ENCODE measurements at regions not wholly inside any gene's neighbourhood (a gene's known extent, or its start where the extent isn't known, plus 50 kb on each side); places are given as distances from the start of the nearest gene placed in this dataset.

DNA sequence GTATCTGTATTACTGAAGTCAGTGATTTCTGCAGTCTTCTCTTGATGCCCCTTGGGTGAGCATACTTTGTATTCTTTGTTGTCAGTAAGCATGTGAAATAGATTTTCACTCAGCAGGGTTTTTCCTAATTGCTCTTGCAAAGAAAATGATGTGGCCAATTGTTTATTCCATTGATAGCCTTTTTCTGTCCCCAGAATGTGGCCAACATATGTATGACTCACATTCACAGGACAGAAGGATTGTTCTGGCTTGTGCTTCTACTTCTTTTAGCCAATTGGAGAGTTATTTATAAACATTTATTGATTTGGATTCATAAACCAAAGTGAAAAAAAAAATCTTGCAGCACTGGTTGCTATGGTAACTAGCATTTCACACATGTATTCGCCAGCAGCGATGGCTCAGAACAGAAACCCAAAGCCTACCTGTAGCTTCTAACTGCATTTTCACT is 54.4 kb upstream of the RBM24 start:
- no peak overlapping the region for H2BK120ac ChIP-seq (ENCODE audit: low read depth, low read length, poor library complexity, severe bottlenecking)
- TF ChIP-seq, protein P1, sequence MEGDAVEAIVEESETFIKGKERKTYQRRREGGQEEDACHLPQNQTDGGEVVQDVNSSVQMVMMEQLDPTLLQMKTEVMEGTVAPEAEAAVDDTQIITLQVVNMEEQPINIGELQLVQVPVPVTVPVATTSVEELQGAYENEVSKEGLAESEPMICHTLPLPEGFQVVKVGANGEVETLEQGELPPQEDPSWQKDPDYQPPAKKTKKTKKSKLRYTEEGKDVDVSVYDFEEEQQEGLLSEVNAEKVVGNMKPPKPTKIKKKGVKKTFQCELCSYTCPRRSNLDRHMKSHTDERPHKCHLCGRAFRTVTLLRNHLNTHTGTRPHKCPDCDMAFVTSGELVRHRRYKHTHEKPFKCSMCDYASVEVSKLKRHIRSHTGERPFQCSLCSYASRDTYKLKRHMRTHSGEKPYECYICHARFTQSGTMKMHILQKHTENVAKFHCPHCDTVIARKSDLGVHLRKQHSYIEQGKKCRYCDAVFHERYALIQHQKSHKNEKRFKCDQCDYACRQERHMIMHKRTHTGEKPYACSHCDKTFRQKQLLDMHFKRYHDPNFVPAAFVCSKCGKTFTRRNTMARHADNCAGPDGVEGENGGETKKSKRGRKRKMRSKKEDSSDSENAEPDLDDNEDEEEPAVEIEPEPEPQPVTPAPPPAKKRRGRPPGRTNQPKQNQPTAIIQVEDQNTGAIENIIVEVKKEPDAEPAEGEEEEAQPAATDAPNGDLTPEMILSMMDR (conservative IDR thresholded peaks at IDR 0.05): no peak
- H3K23ac ChIP-seq (ENCODE audit: insufficient read length, low read depth, low read length): no peak overlapping the region
- H2BK15ac ChIP-seq (ENCODE audit: low read depth, low read length): no peak overlapping the region
- no peaks in the 10 kb centered on the region for H3K79me2 ChIP-seq (ENCODE audit: insufficient read depth, low read length)
- no peak overlapping the region for H3K9ac ChIP-seq (ENCODE audit: extremely low read depth, insufficient read length, low read length)
- no peaks in the 10 kb centered on the region for H3K23me2 ChIP-seq (ENCODE audit: insufficient read length, low read depth, low read length, poor library complexity, severe bottlenecking)
- DNase-seq: no peak
- Mint-ChIP-seq H3K4me1 (peaks cover 4 to 11% of the 10 kb centered on the region in 2 experiments; a peak in 2 of 4 replicates), H3K36me3 (ENCODE audit: insufficient read depth in 1 of 3, low read depth in 3 of 3) (peaks cover 0 to 8% (median 4%) of the 10 kb centered on the region in 3 experiments; a peak in 2 of 7 replicates), H3K9me3 (peaks cover 9 to 13% of the 10 kb centered on the region in 2 experiments), H3K27me3 (ENCODE audit: low read depth) (no peaks in the 10 kb centered on the region; the same call in 1 of the 2 replicates), H3K4me3 (no peak overlapping the region), H3K27ac (no peak overlapping the region)
- H3K18ac ChIP-seq (ENCODE audit: insufficient read length, low read depth, low read length): no peak overlapping the region
- H3K9me3 ChIP-seq (ENCODE audit: control insufficient read depth, low read depth, low read length): no peaks in the 10 kb centered on the region
- H3K14ac ChIP-seq (ENCODE audit: insufficient read depth, low read length): no peak overlapping the region
- H2AK5ac ChIP-seq (ENCODE audit: insufficient read length, low read length): no peak overlapping the region
- H3T11ph ChIP-seq (ENCODE audit: low read length): no peak overlapping the region
- H3K4ac ChIP-seq (ENCODE audit: low read depth, low read length): no peak overlapping the region
- no peak overlapping the region for H3K4me2 ChIP-seq (ENCODE audit: insufficient read depth, insufficient read length, low read length)
- H3K56ac ChIP-seq (ENCODE audit: insufficient read length, low read depth, low read length): no peak overlapping the region
- no peaks in the 10 kb centered on the region for H3K27me3 ChIP-seq (ENCODE audit: insufficient read depth, low read length)
- no peak overlapping the region for H2BK20ac ChIP-seq (ENCODE audit: low read depth, low read length, poor library complexity, severe bottlenecking)
- H4K91ac ChIP-seq (ENCODE audit: insufficient read length, low read depth, low read length): no peak overlapping the region
- no peak overlapping the region for H2BK5ac ChIP-seq (ENCODE audit: insufficient read length, low read length)
- no peak overlapping the region for H2BK12ac ChIP-seq (ENCODE audit: insufficient read length, low read depth, low read length)
- H4K20me1 ChIP-seq (ENCODE audit: control insufficient read depth, insufficient read depth, insufficient read length): no peaks in the 10 kb centered on the region
- no peak overlapping the region for H4K8ac ChIP-seq (replicated peaks; ENCODE audit: insufficient read length, low read depth, low read length)
- no CpG with 5 or more reads among the region's 2 CpGs for WGBS (ENCODE audit: extremely low coverage, insufficient read length, low lambda C conversion rate)
- no peaks in the 10 kb centered on the region for H3K79me1 ChIP-seq (ENCODE audit: insufficient read depth, low read depth, low read length, poor library complexity, severe bottlenecking)
- no peak overlapping the region for H4K5ac ChIP-seq (ENCODE audit: insufficient read length, low read depth, low read length)
- no peaks in the 10 kb centered on the region for H3K4me1 ChIP-seq (ENCODE audit: insufficient read depth, low read length)
- H2AFZ ChIP-seq (ENCODE audit: low read length): no peak overlapping the region
- no peak overlapping the region for H3K27ac ChIP-seq (ENCODE audit: insufficient read length, low read depth, low read length)

Measured in H9 (cell line).